OCI-LY1 (cell line): ENCODE measurements at regions not wholly inside any gene's neighbourhood (a gene's known extent, or its start where the extent isn't known, plus 50 kb on each side); places are given as distances from the start of the nearest gene placed in this dataset.

Source experiments
- H2AFZ ChIP-seq: fragments of 200-600 bp; sonication (generic), shearing (Covaris generic); 2 replicates; pipeline ENCODE4 v1.6.0; 2014; ENCODE audit warnings: antibody characterized with exemption, mild to moderate bottlenecking, low read length
- H3F3A ChIP-seq: fragments of 200-600 bp; sonication (generic), shearing (Covaris generic); 2 replicates; pipeline ENCODE4 v1.6.0; 2014; ENCODE audit warnings: mild to moderate bottlenecking, antibody characterized with exemption, low read length, moderate library complexity; ENCODE audit not compliant: insufficient read depth
- H3K27ac ChIP-seq: fragments of 200-600 bp; sonication (generic); 2 replicates; pipeline ENCODE4 v1.5.1; 2014; ENCODE audit warnings: low read length, mixed run types, mild to moderate bottlenecking, low read depth; ENCODE audit not compliant: poor library complexity, severe bottlenecking
- H3K27me3 ChIP-seq: fragments of 200-600 bp; sonication (generic); 2 replicates; pipeline ENCODE4 v1.6.0; 2014; ENCODE audit warnings: antibody characterized with exemption, mild to moderate bottlenecking, low read length, moderate library complexity; ENCODE audit not compliant: insufficient read depth
- H3K36me3 ChIP-seq: fragments of 200-600 bp; sonication (generic); 2 replicates; pipeline ENCODE4 v1.6.1; 2014; ENCODE audit warnings: mild to moderate bottlenecking, antibody characterized with exemption, low read length, moderate library complexity, mixed read lengths; ENCODE audit not compliant: insufficient read depth
- H3K4me1 ChIP-seq: fragments of 200-600 bp; sonication (generic); 2 replicates; pipeline ENCODE4 v1.5.1; 2014; ENCODE audit warnings: mild to moderate bottlenecking, low read length, moderate library complexity; ENCODE audit not compliant: insufficient read depth, severe bottlenecking
- H3K4me2 ChIP-seq: fragments of 200-600 bp; sonication (generic), shearing (Covaris generic); 2 replicates; pipeline ENCODE4 v1.6.1; 2014; ENCODE audit warnings: low read length
- H3K4me3 ChIP-seq: fragments of 200-600 bp; sonication (generic); 2 replicates; pipeline ENCODE4 v1.5.1; 2014; ENCODE audit warnings: low read length, low read depth, mild to moderate bottlenecking, mixed read lengths; ENCODE audit not compliant: poor library complexity, severe bottlenecking
- H3K79me2 ChIP-seq: fragments of 200-600 bp; shearing (Covaris generic); 2 replicates; pipeline ENCODE4 v1.6.1; 2016; ENCODE audit warnings: mixed run types, low read length, mixed read lengths; ENCODE audit not compliant: insufficient read depth
- H3K9ac ChIP-seq: fragments of 200-600 bp; sonication (generic), shearing (Covaris generic); 2 replicates; pipeline ENCODE4 v1.6.1; 2014; ENCODE audit warnings: mild to moderate bottlenecking, low read length, mixed read lengths
- H3K9me2 ChIP-seq: fragments of 200-600 bp; sonication (generic), shearing (Covaris generic); 2 replicates; pipeline ENCODE4 v1.6.1; 2014; ENCODE audit warnings: low read depth, mild to moderate bottlenecking, low read length, mixed read lengths
- H3K9me3 ChIP-seq: fragments of 200-600 bp; shearing (Covaris generic); 2 replicates; pipeline ENCODE4 v1.6.1; 2014; ENCODE audit warnings: low read length, mixed read lengths
- H4K20me1 ChIP-seq: fragments of 200-600 bp; sonication (generic), shearing (Covaris generic); 2 replicates; pipeline ENCODE4 v1.6.0; 2016; ENCODE audit warnings: mild to moderate bottlenecking, low read length; ENCODE audit not compliant: insufficient read depth
- EZH2 ChIP-seq: fragments of 200-600 bp; sonication (generic), shearing (Covaris generic); IDR thresholded peaks from 2 replicates; pipeline ENCODE4 v1.8.0; 2017; ENCODE audit warnings: borderline replicate concordance, mixed run types, mild to moderate bottlenecking, antibody characterized with exemption, low read length, moderate library complexity, mixed read lengths
- TF ChIP-seq, protein P1 (sequence below): fragments of 200-600 bp; sonication (generic), shearing (Covaris generic); IDR thresholded peaks from 2 replicates; pipeline ENCODE4 v1.5.1; 2017; ENCODE audit warnings: mild to moderate bottlenecking, antibody characterized with exemption, low read length, moderate library complexity, mixed read lengths

DNA sequence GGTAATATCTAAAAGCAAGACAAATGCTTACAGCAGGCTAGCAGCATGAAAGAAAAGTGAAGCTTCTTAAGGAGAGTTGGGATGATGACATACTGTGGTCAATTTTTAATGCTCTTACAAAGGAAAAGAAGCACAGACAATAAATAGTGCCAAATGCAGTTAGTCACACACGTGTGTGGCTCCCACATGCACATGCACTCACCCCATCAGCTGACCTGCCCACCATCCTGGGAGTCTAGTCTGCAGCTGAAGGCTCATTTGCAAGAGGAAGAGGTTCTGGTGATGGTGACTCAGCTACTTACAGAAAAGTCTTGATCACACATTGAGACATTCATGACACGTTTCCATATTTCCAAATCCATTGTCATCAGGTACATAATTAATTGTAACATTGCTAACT is 129.3 kb downstream of the MRPL36 start:
- TF ChIP-seq, protein P1, sequence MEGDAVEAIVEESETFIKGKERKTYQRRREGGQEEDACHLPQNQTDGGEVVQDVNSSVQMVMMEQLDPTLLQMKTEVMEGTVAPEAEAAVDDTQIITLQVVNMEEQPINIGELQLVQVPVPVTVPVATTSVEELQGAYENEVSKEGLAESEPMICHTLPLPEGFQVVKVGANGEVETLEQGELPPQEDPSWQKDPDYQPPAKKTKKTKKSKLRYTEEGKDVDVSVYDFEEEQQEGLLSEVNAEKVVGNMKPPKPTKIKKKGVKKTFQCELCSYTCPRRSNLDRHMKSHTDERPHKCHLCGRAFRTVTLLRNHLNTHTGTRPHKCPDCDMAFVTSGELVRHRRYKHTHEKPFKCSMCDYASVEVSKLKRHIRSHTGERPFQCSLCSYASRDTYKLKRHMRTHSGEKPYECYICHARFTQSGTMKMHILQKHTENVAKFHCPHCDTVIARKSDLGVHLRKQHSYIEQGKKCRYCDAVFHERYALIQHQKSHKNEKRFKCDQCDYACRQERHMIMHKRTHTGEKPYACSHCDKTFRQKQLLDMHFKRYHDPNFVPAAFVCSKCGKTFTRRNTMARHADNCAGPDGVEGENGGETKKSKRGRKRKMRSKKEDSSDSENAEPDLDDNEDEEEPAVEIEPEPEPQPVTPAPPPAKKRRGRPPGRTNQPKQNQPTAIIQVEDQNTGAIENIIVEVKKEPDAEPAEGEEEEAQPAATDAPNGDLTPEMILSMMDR: no peak
- no peak for TF ChIP-seq EZH2
- Histone ChIP-seq H3K79me2 (no peaks in the 10 kb centered on the region), H3K27me3 (no peaks in the 10 kb centered on the region; the same call in 1 of the 2 replicates)

DNA sequence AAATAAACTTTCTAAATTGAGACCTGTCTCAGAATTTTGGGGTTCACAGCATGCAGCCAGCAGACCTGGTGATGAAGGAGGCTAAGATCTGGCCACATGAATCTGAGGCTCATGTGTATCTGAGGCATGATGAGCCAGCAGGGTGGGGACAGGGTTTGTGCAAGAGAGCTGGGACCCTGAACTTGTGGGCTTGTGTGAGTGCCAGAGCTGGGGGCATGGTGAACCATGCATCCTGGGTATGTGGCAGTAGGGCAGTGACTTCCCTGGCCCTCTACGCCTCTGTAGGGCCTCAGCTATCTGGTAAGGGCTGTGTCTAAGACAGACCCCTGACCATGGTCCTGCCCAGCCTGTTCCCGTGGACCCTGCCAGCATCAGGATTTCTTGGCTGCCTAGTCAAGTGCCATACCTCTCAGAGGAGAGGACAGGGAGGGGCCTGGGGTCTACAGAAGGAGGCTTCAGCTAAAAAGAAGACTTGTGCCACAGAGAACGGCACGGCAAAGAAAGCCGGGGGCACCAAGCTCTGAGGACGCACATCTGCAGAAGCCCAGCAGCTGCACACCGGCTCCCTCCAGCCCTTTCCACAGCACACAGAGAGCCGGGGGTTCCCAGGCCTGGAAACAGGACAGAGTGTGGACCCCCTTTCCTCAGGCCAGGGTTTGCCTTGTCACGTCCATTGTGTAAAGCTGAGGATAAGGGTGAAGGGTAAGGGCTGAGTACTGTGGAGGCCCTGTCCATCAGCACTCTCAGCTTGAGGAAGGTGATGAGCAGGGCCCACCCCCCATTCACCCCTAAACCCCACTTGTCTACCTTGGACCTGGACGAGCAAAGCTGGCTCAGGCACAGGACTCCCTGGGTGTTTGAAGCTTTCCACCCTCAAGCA is 130.1 kb downstream of the MRPL36 start:
- Histone ChIP-seq H3K4me3 (no peak overlapping the region), H3K4me2 (no peak overlapping the region), H3K9me2 (no peaks in the 10 kb centered on the region), H3K27ac (no peak overlapping the region), H3K27me3 (no peaks in the 10 kb centered on the region; the same call in 1 of the 2 replicates), H3F3A (no peaks in the 10 kb centered on the region), H3K79me2 (no peaks in the 10 kb centered on the region), H3K9ac (no peak overlapping the region), H3K4me1 (no peaks in the 10 kb centered on the region), H3K36me3 (no peaks in the 10 kb centered on the region), H4K20me1 (no peaks in the 10 kb centered on the region), H2AFZ (no peak overlapping the region), H3K9me3 (no peaks in the 10 kb centered on the region)
- TF ChIP-seq, protein P1: no peak
- no peak for TF ChIP-seq EZH2

More for the DNA sequence above, 129.3 kb downstream of the MRPL36 start:
- no peak overlapping the region for H3K4me3 ChIP-seq
- no peak overlapping the region for H3K4me2 ChIP-seq
- no peaks in the 10 kb centered on the region for H3K9me2 ChIP-seq
- no peak overlapping the region for H3K9ac ChIP-seq
- no peak overlapping the region for H3K27ac ChIP-seq
- H3F3A ChIP-seq: no peaks in the 10 kb centered on the region
- no peaks in the 10 kb centered on the region for H4K20me1 ChIP-seq
- no peak overlapping the region for H2AFZ ChIP-seq
- H3K9me3 ChIP-seq: no peaks in the 10 kb centered on the region
- H3K4me1 ChIP-seq: no peaks in the 10 kb centered on the region
- no peaks in the 10 kb centered on the region for H3K36me3 ChIP-seq

DNA sequence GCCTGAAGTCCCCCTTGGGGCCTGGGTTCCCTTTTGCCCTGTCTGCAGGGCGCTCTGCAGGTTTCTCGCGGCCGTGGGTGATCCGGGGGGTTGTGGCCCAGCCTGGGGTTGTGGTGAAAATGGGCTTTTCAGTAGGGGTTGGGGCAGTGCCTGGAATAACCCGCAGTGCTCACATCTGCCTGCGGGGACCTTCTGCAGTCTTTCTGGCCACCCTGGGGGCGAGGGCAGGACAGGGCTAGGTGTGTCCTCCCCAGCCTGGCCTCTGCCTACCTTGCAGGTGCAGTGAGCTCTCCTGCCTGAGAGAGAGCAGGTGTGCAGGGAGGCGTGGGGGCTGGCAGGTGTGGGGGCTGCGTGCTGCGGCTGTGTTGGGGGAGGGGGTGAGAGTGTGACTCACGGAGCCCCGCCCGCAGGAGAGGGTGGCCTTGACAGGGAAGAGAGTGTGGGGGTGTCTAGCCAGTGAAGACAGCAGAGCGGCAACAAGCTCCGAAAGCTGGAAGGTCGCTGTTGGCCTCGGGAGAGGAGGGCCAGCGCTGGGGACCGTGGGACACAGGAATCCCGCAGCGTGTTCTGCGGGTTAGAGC is 131.4 kb downstream of the MRPL36 start:
- H4K20me1 ChIP-seq: no peaks in the 10 kb centered on the region
- H3K4me3 ChIP-seq: no peak overlapping the region
- no peaks in the 10 kb centered on the region for H3K9me2 ChIP-seq
- H3K27me3 ChIP-seq: no peaks in the 10 kb centered on the region; the same call in 1 of the 2 replicates
- H3K79me2 ChIP-seq: no peaks in the 10 kb centered on the region
- H3K4me1 ChIP-seq: no peaks in the 10 kb centered on the region
- no peak overlapping the region for H3K27ac ChIP-seq
- H3F3A ChIP-seq: no peaks in the 10 kb centered on the region
- no peak overlapping the region for H3K9ac ChIP-seq
- no peaks in the 10 kb centered on the region for H3K9me3 ChIP-seq
- H2AFZ ChIP-seq: no peak overlapping the region
- no peaks in the 10 kb centered on the region for H3K36me3 ChIP-seq
- no peak for TF ChIP-seq EZH2
- TF ChIP-seq, protein P1: no peak
- H3K4me2 ChIP-seq: no peak overlapping the region
